HG03175 (cell line): ENCODE measurements at regions not wholly inside any gene's neighbourhood (a gene's known extent, or its start where the extent isn't known, plus 50 kb on each side); places are given as distances from the start of the nearest gene placed in this dataset.
"Not testable (repeated sequence)": the region's sequence is repeated elsewhere in the genome, so short reads cannot be mapped to it uniquely, and the experiment has no call there.

Experiments used
- ATAC-seq: cut with Tn5 transposase; IDR thresholded peaks from one replicate; pipeline ENCODE4 v1.9.1; 2021; ENCODE audit warnings: mild to moderate bottlenecking, moderate library complexity; ENCODE audit not compliant: unreplicated experiment

DNA sequence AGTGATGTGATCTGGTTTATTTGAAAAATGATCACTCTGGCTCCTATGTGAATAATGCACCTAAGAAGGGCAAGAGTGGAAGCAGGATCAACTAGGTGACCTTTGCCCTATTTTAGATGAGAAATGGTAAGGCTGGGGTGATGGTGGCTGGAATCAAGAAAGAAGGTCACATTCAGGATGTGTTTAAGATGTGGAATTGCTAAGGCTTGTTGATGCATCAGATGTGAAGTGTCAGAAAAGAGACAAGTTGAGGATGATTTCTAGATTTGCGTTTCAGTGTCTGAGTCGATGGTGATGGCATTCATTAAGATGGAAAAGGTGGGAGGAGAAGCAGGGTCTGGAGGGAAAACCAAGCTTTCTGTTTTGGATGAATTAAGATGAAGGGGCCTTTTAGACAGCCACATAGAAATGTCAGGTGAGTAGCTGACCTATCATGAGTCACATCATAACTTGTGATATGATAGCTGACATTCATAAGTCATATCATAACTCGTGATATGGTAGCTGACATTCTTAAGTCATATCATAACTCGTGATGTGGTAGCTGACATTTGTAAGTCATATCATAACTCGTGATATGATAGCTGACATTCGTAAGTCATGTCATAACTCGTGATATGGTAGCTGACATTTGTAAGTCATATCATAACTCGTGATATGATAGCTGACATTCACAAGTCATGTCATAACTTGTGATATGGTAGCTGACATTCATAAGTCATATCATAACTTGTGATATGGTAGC lies 101.2 kb upstream of the SEC11C start:
- no peak for ATAC-seq

DNA sequence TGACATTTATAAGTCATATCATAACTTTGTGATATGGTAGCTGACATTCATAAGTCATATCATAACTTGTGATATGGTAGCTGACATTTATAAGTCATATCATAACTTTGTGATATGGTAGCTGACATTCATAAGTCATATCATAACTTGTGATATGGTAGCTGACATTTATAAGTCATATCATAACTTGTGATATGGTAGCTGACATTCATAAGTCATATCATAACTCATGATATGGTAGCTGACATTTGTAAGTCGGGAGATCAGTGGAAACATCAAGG lies 100.7 kb upstream of the SEC11C start:
- not testable (repeated sequence) for ATAC-seq

DNA sequence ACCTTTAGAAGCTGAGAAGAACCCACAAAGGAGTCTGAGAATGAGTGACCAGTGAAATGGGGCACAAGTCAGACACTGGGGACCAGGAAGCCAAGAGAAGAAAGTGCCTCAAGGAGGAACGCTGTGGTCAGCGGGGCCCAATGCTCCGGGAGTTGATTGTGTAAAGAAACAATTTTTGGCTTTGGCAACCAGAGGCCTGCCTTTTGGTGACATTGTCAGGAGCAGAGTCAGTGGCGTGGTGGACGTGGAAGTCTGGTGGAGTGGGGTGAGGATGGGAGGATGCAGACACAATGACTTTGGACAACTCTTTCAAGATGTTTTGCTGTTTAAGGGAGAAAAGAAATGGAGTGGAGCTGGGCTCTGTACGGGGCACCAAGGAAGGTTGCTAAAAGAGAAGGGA lies 100.2 kb upstream of the SEC11C start:
- ATAC-seq = no peak

DNA sequence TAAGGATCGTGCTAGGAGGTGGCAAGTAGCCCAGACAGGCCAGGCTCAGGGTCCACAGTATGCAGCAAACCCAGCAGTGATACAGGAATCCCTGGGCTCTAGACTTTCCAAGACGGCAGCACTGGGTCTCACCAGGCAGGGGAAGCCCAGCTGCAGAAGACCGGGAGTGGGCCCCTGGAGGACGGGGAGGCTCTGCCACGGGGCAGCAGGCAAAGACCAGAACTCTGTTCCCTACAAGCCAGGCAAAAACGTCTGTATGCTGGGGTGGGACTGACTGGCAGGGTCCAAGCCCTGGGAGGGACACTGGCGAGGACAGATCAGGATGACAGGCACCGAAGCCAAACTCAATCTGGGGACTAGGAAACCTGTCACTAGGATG lies 98.9 kb upstream of the SEC11C start:
- ATAC-seq = no peak

DNA sequence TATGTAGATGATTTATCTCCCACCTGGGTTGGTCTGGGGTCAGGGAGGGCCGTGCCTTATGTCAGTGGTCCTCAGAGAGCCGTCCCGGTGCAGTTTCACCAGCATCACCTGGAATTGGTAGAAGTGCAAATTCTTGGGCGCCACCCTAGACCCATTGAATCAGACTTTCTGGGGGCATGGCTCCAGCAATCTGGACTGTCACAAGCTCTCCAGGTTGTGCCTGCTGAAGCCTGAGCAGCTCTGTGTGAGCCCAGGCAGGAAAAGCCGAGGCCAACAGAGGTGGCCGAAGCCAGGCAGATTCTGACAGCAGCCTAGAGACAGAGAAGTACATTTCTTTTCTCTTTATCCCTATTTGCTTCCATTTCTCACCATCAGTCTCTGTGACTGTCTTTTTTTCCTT lies 98.4 kb upstream of the SEC11C start:
- ATAC-seq = no peak

DNA sequence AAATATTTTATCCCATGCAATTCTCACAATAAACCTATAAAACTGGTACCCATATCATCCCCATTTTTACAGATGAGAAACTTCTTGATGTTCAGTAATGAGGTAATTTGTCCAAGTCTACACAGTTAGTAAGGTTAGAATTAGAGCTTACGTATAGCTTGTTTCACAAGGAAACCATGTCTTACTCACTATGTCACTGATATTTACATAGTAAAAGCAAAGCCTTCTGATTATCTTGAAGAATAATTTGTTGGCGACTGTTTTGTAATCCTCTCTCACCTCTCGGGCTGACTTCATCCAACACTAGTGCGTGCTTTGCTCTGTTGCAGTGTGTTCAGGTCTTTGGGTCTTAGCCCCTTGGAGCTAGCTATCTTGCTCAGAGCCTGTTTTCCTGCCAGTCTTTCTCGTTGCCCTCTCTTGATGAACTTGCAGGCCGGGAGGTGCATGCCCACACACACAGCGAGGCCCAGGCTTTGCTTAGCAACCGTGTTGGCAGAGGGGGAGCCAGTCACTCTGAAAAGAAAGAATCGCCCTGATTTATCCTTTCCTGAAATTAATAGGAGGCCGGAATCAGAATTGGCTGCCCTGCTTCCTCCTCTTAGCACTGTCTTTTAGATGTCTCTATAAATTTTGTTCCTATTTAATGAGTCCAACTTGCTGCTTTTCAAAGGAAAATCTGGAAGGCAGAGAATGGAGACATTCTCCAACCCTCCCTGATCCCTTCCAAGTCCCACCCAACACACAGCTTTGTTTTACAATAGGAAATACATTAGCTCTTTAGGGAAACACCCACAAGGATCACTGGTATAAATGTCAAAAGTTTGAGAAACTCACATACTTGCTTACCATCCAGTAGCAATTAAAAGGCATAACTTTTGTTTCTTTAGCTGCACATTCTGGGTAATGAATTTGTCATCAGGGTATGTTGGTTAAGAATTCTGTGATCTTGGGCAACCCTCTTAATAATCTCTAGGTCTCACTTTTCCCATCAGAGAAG lies 97.6 kb upstream of the SEC11C start:
- no peak for ATAC-seq

DNA sequence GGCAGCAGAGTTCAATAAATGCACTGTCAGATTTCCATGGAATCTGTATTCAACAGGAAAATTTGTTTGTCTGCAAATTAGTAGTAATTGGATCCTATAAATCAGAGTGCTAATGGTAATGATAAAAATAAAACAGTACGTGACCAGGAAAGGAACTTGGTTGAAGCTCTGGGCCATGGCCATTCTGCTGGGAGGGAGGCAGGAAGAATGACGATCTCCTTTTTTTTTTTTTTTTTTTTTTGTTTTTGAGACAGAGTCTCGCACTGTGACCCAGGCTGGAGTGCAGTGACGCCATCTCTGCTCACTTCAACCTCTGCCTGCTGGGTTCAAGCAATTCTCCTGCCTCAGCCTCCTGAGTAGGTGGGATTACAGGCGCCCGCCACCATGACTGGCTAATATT lies 94.8 kb upstream of the SEC11C start:
- ATAC-seq = no peak

DNA sequence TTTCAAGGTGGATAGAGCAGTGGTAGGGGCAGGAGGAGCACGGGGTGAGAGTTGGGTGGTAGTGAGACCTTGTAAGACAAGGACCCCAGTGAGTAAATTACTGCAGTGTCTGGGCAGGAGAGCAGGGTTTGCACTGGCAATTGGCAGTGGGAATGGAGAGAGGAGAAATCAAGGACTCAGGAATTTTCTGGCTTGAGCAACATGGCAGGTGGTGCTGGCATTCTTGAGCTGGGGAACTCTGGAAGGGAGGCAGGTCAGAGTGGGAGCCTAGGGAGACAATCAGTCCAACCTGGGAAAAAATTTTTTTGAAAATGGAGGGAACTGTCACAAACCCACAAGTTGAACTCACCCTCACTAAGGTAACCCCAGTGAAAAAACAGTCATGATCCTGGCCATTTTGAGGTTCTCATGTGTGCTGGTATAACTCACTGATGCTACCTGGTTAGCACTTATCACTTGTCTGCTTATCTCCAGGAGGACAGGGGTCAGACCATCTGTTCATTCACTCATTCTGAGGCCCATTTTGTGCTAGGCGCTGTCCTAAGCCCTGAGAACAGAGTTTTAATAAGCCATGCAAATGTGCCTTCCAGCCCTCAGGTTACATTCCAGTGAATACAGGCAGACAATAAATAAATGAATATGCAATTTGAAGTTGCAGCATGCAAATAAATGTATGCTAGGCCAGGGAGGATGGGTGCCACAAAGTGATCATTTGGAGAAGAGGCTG lies 92.2 kb upstream of the SEC11C start:
- ATAC-seq = no peak

DNA sequence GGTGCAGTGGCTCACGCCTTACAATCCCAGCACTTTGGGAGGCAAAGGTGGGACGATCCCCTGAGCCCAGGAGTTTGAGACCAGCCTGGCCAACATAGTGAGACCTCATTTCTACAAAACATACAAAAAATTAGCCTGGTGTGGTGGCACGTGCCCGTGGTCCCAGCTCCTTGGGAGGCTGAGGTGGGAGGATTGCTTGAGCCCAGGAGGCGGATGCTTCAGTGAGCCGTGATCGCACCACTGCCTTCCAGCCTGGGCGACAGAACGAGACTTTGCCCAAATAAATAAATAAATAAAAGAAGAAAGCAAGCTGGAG lies 91.7 kb upstream of the SEC11C start:
- no peak for ATAC-seq

DNA sequence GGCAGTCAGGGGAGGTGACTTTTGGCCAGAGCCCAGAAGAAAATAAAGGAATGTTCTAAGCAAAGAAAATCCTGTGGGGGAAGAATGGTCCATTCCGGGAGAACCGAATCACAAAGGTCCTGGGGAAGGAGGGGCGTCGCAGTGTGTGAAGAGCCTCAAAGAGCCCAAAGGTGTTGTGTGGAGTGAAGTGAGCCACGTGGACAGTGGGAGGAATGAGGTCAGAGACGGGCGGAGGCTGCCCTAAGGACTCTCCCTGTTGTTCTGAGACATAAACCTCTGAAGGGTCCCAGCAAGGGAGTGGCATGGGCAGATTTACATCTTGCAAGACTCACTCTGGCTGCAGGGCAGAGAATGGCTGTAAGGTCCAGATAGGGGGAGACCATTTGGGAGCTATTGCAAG lies 91.3 kb upstream of the SEC11C start:
- no peak for ATAC-seq

DNA sequence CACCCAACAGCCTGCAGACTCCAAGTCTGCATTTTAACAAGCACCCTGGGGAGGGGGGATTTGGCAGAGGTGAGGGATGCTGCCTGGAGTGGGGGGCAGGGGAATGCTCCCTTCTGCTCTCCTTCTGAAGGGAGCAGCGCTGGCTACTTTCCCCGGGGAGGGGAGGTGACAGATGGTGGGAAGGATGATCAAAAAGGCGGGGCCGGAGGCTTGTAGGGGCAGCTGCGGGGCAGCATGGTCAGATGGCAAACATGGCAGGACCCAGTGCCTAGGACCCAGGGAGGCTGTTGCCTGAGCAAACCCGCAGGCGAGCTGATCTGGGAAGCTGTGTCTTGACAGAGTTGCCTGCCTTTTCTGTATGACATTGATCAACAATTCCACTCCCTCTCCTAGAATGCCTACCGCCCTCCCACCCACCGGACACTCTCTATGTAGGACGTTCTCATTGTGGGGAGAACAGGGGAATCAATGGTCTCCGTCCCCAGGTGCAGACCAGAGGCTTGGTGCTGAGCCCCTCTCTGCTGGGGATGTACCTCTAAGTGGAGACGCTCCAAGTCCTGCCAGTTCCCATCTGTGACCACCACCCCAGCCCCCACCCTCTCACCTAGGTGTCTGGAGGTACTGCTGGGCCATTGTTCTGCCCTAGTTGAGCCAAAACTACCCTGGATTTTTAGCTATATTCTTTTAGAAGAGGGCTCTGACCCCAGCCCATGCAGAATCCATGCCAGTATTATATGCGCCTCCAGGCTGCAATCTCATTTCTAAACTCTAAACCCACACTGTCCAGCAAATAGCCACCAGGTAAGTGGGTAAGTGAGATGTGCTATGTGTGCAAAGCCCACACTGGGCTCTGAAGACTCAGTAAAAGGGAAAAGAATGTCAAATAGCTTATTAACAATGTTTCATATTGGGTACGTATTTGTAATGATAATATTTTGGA lies 89.7 kb upstream of the SEC11C start:
- no peak for ATAC-seq

DNA sequence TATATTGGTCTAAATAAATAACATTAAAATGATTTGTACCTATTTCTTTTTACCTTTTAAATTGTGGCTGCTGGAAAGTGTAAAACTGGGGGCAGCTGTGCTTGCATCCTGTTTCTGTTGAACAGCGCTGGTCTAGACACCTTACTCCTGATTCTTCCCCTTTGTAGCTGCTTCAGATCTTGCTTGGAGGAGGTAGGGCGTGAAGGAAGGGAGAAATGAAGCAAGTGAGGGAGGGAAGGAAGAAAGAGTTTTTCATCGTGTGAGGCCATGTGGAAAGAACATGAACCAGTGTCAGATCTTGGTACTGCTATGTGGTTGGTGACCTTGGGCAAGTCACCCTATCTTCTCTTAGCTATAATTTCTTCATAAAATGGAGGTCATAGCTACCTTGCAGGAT lies 89.0 kb upstream of the SEC11C start:
- no peak for ATAC-seq

DNA sequence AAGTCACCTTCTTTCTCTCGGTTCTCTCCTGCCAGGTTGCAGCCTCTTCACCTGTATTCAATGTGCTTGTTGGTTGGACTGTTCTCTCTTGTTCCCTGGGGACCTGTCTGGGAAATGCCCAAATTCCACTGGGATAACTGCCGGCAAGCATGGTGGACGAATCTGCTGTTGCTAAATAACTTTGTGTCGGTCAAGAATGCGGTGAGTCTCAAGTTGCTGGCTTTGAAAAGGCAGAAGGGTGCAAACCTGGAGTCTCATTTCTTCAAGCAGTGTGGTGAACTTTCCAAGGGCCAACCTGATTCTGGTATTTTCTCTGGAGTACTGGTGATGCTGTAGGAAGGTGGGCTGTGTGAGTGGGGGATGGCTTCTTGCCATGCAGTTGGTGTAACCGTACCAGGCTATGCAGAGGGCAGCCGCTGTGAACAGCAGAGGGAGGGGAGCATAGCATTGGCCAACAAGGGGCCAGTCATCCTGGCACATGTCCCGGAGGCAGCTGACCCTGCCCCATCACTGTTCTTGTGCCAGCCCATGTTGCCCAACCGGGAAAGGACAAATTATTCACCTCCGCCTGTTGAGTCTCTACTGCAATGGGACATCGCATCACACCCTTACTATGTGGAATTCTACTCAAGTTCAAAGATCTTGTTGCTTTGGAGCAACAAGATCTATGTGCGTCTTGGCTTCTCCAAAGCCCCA lies 88.1 kb upstream of the SEC11C start:
- ATAC-seq = no peak

DNA sequence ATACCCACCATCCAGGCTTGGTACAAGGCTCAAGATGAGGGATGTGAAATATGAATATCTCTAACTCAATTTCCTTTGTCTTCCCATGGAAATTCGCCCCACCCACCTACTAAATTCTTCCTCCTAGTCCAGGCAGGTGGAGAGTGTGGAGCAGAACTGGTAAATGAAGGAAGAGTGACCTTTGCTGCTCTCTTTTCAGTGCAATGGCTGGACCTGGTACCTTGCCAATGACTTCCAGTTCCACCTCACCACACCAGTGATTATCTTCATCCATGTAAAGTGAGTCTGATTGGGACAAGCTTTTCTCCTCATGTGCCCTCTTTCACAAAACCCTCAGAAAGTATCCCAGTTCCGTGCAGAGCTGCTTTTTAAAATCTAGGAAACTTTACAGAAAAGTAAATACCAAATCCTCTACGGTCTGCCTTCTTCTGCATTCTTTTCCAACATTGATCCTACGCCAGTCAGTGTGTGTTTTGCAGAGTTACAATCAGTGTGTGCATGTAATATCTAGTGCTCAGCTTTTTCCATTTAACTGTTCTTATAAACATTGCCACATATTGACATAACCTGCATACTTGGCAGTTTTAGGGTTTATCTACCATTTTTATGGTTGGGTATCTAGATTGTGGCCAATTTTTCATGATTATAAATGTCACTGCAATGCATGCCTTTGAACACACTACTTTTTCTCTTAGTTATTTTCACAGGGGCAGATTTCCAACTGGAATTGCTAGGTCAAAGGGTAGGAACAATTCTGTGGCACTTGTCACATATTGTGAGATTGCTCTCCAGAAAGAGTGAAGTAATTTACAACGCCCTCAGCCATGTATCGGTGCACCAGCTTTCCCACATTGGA lies 86.5 kb upstream of the SEC11C start:
- no peak for ATAC-seq

DNA sequence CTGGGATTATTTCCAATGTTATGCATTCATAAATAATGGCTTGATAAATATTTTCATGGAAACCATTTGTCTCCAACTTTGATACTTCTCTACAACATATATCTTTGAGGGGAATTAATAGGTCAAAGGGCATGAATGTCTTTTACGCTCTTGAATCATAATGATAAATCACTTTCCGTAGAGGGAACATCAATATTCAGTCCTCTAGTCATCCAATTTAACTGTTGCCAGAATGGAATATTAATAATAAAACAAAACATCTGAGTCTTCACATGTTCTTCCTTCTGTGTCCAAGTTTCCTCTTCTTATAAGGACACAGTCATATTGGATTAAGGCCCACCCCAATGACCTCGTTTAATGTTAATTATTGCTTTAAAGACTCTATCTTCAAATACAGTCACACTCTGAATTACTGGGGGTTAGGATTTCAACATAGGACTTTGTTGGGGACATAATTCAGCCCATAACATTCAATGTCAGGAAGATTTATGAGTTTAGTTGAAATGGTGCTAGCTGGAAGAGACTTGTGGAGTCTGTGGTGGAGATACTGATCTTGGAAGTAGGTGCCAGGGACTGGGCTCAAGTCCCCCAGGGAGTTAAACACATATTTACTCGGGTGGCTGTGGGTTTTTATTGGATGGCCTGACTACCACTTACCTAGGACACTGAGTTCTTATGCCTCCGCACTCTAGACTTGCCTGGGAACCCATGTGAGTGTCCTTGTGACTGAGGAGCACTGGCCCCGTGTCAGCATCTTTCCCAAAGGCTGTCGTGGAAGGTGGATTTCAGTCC lies 85.0 kb upstream of the SEC11C start:
- ATAC-seq = no peak

DNA sequence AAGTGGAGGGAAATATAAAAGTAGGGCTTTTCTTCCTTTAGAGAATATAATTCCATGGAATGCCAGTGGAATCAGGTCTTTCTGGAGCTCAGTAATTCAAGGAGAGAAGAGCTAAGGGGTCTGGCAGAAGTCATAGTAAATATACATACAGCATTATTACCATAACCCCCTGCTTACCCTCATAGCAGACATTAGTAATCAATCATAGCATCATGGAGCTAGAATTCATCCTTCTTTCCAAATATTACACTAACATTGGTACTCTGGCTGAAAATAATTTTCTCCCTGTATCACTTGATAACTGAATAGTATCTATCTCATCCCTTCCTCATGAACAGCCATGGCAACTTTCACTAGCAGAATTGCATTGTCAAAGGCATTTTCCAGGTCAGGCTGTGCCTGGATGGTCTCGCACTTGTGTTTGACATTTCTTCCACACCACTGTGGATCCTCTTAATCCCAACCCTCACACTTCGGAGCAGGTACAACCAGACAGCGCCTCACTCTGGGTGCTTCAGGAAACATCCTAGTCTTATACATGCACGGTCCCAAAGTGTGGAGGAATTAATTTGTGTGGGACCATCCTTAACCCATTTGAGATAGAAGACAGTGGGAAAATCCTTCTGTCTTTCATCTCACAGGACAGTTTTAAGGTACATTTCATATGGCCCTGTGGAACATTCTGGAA lies 84.2 kb upstream of the SEC11C start:
- ATAC-seq = no peak

DNA sequence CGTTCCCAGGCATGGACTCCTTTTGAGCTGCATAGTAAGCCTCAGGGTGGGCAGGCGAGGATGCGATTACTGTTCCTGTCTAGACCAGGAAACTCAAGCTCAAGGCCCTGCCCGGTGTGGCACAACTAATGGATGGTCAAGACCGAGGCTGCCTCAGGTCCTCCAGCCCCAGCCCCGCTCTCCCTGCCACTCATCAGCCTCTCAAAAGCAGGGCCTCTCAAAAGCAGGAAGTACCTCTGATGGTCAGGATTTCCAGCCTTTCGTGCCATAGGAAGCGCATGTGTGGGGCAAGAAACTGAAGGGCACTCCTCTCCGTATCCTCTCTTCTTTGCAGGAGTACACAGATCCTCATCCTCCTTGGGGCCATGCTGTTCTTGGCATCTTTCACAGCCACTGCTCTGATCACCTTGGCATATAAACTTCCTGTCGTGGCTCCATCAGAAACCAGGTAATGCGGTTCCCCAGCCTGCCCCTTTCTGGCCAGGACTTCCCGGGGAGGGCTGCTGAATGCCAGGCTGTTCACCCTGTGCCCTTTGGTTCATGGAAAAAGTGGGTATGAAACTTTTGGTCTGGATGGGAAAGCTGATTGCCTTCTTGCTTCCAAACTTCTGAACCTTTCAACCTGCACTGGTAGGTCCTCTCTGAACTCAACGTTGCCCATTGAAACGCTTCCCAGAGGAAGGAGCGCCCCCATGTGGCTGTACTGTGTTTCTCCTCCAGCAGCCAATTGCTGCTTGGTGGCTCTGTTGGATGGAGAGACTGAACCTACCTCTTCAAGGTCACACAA lies 82.8 kb upstream of the SEC11C start:
- ATAC-seq = peak; percentile 72
